A673 (cell line): ENCODE measurements at regions not wholly inside any gene's neighbourhood (a gene's known extent, or its start where the extent isn't known, plus 50 kb on each side); places are given as distances from the start of the nearest gene placed in this dataset.

Source experiments
- EZH2 ChIP-seq: fragments of 200-600 bp; sonication (generic); IDR thresholded peaks from 2 replicates; pipeline ENCODE4 v1.6.1; 2017; ENCODE audit warnings: borderline replicate concordance, low read depth, mild to moderate bottlenecking, mixed read lengths, antibody characterized with exemption, low read length; ENCODE audit not compliant: poor library complexity, severe bottlenecking
- TF ChIP-seq, protein P1 (sequence below): fragments of 300-800, 200-600 bp; sonication (generic); conservative IDR thresholded peaks from 2 replicates; pipeline ENCODE4 v1.5.1; 2017; ENCODE audit warnings: low read depth, mild to moderate bottlenecking, antibody characterized with exemption, low read length, moderate library complexity, mixed read lengths

DNA sequence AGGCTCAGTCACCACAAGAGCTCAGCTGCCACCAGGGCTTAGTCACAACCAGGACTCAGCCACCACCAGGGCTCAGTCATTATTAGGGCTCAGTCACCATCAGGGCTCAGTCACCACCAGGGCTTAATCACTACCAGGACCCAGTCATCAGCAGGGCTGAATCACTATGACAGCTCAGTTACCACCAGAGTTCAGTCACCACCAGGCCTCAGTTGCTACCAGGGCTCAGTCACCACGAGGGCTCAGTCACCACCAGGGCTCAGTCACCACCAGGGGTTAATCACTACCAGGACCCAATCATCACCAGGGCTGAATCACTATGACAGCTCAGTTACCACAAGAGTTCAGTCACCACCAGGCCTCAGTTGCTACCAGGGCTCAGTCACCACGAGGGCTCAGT lies 196.2 kb downstream of the NPHP4 start:
- no peak for TF ChIP-seq EZH2
- TF ChIP-seq, protein P1, sequence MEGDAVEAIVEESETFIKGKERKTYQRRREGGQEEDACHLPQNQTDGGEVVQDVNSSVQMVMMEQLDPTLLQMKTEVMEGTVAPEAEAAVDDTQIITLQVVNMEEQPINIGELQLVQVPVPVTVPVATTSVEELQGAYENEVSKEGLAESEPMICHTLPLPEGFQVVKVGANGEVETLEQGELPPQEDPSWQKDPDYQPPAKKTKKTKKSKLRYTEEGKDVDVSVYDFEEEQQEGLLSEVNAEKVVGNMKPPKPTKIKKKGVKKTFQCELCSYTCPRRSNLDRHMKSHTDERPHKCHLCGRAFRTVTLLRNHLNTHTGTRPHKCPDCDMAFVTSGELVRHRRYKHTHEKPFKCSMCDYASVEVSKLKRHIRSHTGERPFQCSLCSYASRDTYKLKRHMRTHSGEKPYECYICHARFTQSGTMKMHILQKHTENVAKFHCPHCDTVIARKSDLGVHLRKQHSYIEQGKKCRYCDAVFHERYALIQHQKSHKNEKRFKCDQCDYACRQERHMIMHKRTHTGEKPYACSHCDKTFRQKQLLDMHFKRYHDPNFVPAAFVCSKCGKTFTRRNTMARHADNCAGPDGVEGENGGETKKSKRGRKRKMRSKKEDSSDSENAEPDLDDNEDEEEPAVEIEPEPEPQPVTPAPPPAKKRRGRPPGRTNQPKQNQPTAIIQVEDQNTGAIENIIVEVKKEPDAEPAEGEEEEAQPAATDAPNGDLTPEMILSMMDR = no peak
